ENCODE measurements at regions not wholly inside any gene's neighbourhood (a gene's known extent, or its start where the extent isn't known, plus 50 kb on each side); places are given as distances from the start of the nearest gene placed in this dataset.

DNA sequence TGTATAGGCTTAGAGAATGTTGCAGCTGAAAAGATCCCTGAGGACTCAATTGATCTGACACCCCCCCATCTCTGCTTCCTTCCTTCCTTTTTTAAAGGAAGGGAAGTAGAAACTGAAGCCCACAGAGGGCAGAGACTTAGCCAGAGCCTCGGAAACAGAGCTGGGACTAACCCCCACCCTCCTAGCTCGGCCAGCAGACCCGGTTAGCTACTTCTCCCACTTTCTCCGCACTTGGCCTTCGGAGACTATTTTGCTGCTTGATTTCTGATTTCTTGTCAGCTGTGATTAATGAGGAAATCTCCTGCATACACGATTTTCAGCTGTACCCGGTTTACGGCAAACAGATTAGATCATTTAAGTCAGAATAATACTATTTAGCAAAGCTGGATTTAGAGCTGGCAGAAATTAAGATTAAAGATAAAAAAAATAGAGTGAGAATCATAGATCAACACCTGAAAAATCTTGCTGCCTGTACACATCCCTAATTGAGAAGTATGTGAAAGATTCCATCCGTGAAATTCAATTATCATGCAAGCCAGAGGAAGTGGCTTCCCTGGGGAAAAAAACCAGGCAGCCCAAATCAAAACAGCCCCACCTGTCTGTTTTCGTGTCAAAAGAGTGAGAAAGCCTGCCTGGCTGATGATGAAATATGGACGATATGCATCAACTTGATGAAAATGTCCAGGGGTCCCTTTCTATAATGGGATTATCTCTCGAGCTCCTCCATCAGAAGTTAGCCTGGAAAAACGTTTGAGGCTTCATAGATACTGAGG lies 159.5 kb upstream of the SHB start:
- TF ChIP-seq SMAD3 (CRISPR knock-in tag; IDR thresholded peaks at IDR 0.05) (no peak), GLI4 (CRISPR knock-in tag; IDR thresholded peaks at IDR 0.05; ENCODE audit: borderline replicate concordance) (no peak), POLR2A (IDR thresholded peaks at IDR 0.05; ENCODE audit: insufficient read depth in 1 of 2, low read depth in 2 of 2, low read length in 2 of 2) (no peak), ZFP36L1 (CRISPR knock-in tag; IDR thresholded peaks at IDR 0.05) (no peak), AHR (CRISPR knock-in tag; IDR thresholded peaks at IDR 0.05) (no peak), ZNF841 (CRISPR knock-in tag; IDR thresholded peaks at IDR 0.05; ENCODE audit: borderline replicate concordance) (no peak), SP2 (CRISPR knock-in tag; IDR thresholded peaks at IDR 0.05) (no peak), ZNF34 (CRISPR knock-in tag; IDR thresholded peaks at IDR 0.05; ENCODE audit: borderline replicate concordance) (no peak), NCOA2 (CRISPR knock-in tag; IDR thresholded peaks at IDR 0.05) (no peak), CEBPG (CRISPR knock-in tag; IDR thresholded peaks at IDR 0.05) (no peak), ZNF75D (CRISPR knock-in tag; IDR thresholded peaks at IDR 0.05; ENCODE audit: borderline replicate concordance) (no peak), SRSF1 (optimal IDR thresholded peaks at IDR 0.05; ENCODE audit: low read depth, low read length) (no peak), ZFY (CRISPR knock-in tag; IDR thresholded peaks at IDR 0.05) (no peak), SRF (IDR thresholded peaks at IDR 0.05; ENCODE audit: low read depth, low read length) (no peak), ATF7-NPFF (CRISPR knock-in tag; IDR thresholded peaks at IDR 0.05; ENCODE audit: low read depth) (no peak)
- TF ChIP-seq, protein P1, sequence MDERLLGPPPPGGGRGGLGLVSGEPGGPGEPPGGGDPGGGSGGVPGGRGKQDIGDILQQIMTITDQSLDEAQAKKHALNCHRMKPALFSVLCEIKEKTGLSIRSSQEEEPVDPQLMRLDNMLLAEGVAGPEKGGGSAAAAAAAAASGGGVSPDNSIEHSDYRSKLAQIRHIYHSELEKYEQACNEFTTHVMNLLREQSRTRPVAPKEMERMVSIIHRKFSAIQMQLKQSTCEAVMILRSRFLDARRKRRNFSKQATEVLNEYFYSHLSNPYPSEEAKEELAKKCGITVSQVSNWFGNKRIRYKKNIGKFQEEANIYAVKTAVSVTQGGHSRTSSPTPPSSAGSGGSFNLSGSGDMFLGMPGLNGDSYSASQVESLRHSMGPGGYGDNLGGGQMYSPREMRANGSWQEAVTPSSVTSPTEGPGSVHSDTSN (CRISPR knock-in tag; IDR thresholded peaks at IDR 0.05): no peak
- CTCF ChIA-PET (ENCODE audit: low intra/inter-chr PET ratio, low total read pairs): no interaction called here
- Histone ChIP-seq H3K9me3 (ENCODE audit: low read length) (no peaks in the 10 kb centered on the region), H4K20me1 (ENCODE audit: insufficient read depth, low read length) (no peaks in the 10 kb centered on the region), H3K79me2 (ENCODE audit: insufficient read depth, low read length) (no peaks in the 10 kb centered on the region), H3K36me3 (replicated peaks in 1 of 2; ENCODE audit: control insufficient read depth in 1 of 2, insufficient read depth in 2 of 2, low read length in 2 of 2) (no peaks in the 10 kb centered on the region), H3K4me1 (ENCODE audit: insufficient read depth, low read length) (peaks cover 6% of the 10 kb centered on the region; the same call in 1 of the 2 replicates), H3K4me2 (ENCODE audit: low read depth, low read length) (no peak overlapping the region), H3K27ac (ENCODE audit: extremely low read length, insufficient read depth, low read length) (no peak overlapping the region), H2AFZ (ENCODE audit: low read length) (no peak overlapping the region), H3K27me3 (ENCODE audit: control insufficient read depth in 1 of 2, insufficient read depth in 2 of 2, low read length in 2 of 2) (peaks cover 0 to 28% of the 10 kb centered on the region in 2 experiments; a peak in 2 of 5 replicates), H3K4me3 (replicated peaks in 1 of 3; ENCODE audit: insufficient read depth in 1 of 3, low read depth in 2 of 3, low read length in 3 of 3) (no peak overlapping the region), H3K9ac (ENCODE audit: insufficient read depth, low read depth, low read length) (no peak overlapping the region)
- intact Hi-C loops (cut with micrococcal nuclease; ENCODE audit: unreplicated experiment) (no loop called here), in situ Hi-C loops (cut with HindIII; ENCODE audit: extremely low pct_ligation_motif_present, low pct_unique_long_range_greater_than_20kb) (no loop called here)
- WGBS (ENCODE audit: low lambda C conversion rate): 35% methylated on average over 13 of the region's 13 CpGs
- ATAC-seq (no peak), DNase-seq (ENCODE audit: low spot score) (no peak), FAIRE-seq (no peak)
- POLR2A ChIA-PET: no interaction called here
- no TSS peak for BruUV-seq (replicated peaks)
